HEK293T (cell line): ENCODE measurements at regions not wholly inside any gene's neighbourhood (a gene's known extent, or its start where the extent isn't known, plus 50 kb on each side); places are given as distances from the start of the nearest gene placed in this dataset.

Source experiments
- CTCF ChIA-PET: fragments of 350-600 bp; formaldehyde crosslinking; extraction: SDS; loops from one replicate; lab custom pipeline; 2021; ENCODE audit warnings: antibody characterized with exemption, inconsistent platforms; lab: Yijun Ruan, JAX
- POLR2A ChIA-PET: fragments of 350-600 bp; formaldehyde crosslinking; extraction: SDS; loops from one replicate; lab custom pipeline; 2020; ENCODE audit warnings: antibody characterized with exemption, inconsistent platforms; lab: Yijun Ruan, JAX
- DNase-seq: peaks from one replicate; pipeline ENCODE4 v3.0.0; 2012; ENCODE audit warnings: mixed read lengths; ENCODE audit errors: extremely low spot score
- ARNT ChIP-seq: fragments of 450-650 bp; IDR thresholded peaks from 2 replicates; pipeline ENCODE4 v1.6.1; 2017; ENCODE audit warnings: mild to moderate bottlenecking
- BHLHE40 ChIP-seq: fragments of 450-650 bp; IDR thresholded peaks from 2 replicates; pipeline ENCODE4 v1.6.1; 2016; ENCODE audit warnings: mild to moderate bottlenecking, moderate library complexity, borderline replicate concordance
- CTBP1 ChIP-seq: fragments of 450-650 bp; IDR thresholded peaks from 2 replicates; pipeline ENCODE4 v1.6.1; 2016; ENCODE audit warnings: borderline replicate concordance
- ELF4 ChIP-seq: fragments of 450-650 bp; IDR thresholded peaks from 2 replicates; pipeline ENCODE4 v1.6.1; 2017; ENCODE audit warnings: antibody characterized with exemption
- FOXA1 ChIP-seq: fragments of 450-650 bp; IDR thresholded peaks from 2 replicates; pipeline ENCODE4 v1.6.1; 2016; ENCODE audit warnings: mild to moderate bottlenecking
- FOXK2 ChIP-seq: fragments of 450-650 bp; IDR thresholded peaks from 2 replicates; pipeline ENCODE4 v1.6.1; 2016; ENCODE audit warnings: mild to moderate bottlenecking
- FOXM1 ChIP-seq: fragments of 450-650 bp; IDR thresholded peaks from 2 replicates; pipeline ENCODE4 v1.6.1; 2017; ENCODE audit warnings: mild to moderate bottlenecking, borderline replicate concordance
- HDGF ChIP-seq: fragments of 450-650 bp; IDR thresholded peaks from 2 replicates; pipeline ENCODE4 v1.6.1; 2017; ENCODE audit warnings: antibody characterized with exemption, borderline replicate concordance
- L3MBTL2 ChIP-seq: fragments of 450-650 bp; conservative IDR thresholded peaks from 2 replicates; pipeline ENCODE4 v1.6.1; 2016; ENCODE audit warnings: mild to moderate bottlenecking
- LEF1 ChIP-seq: fragments of 450-650 bp; IDR thresholded peaks from 2 replicates; pipeline ENCODE4 v1.6.1; 2017; ENCODE audit warnings: mild to moderate bottlenecking, borderline replicate concordance
- NFRKB ChIP-seq: fragments of 450-650 bp; IDR thresholded peaks from 2 replicates; pipeline ENCODE4 v1.6.1; 2016; ENCODE audit warnings: mild to moderate bottlenecking, moderate library complexity
- PKNOX1 ChIP-seq: fragments of 450-650 bp; IDR thresholded peaks from 2 replicates; pipeline ENCODE4 v1.6.1; 2016
- SP1 ChIP-seq: fragments of 450-650 bp; IDR thresholded peaks from 2 replicates; pipeline ENCODE4 v1.6.1; 2017
- SUZ12 ChIP-seq: fragments of 450-650 bp; IDR thresholded peaks from 2 replicates; pipeline ENCODE4 v1.6.1; 2016; ENCODE audit warnings: mild to moderate bottlenecking
- TARDBP ChIP-seq: fragments of 450-650 bp; IDR thresholded peaks from 2 replicates; pipeline ENCODE4 v1.6.1; 2016
- ZNF384 ChIP-seq: fragments of 450-650 bp; IDR thresholded peaks from 2 replicates; pipeline ENCODE4 v1.6.1; 2016

- no peak for DNase-seq
- TF ChIP-seq NFRKB (no peak), SP1 (no peak), LEF1 (no peak), PKNOX1 (no peak), ARNT (no peak), HDGF (no peak), FOXA1 (no peak), ELF4 (no peak), FOXK2 (no peak), L3MBTL2 (no peak), ZNF384 (no peak), TARDBP (no peak), BHLHE40 (no peak), CTBP1 (no peak), FOXM1 (no peak), SUZ12 (no peak)
- CTCF ChIA-PET = no interaction called here
- POLR2A ChIA-PET = no interaction called here
These were observed 369.1 kb downstream of the ZNF608 start for GRCh38 chr5:124377386-124377785.

GRCh38 chr5:124373883-124374282 is 372.6 kb downstream of the ZNF608 start:
- ChIA-PET POLR2A (no interaction called here), CTCF (no interaction called here)
- TF ChIP-seq L3MBTL2 (no peak), PKNOX1 (no peak), TARDBP (no peak), ARNT (no peak), ZNF384 (no peak), SUZ12 (no peak), SP1 (no peak), FOXM1 (no peak), NFRKB (no peak), HDGF (no peak), BHLHE40 (no peak), FOXK2 (no peak), CTBP1 (no peak), FOXA1 (no peak), ELF4 (no peak), LEF1 (no peak)
- no peak for DNase-seq

GRCh38 chr5:124372457-124372856 is 374.0 kb downstream of the ZNF608 start:
- POLR2A ChIA-PET = no interaction called here
- CTCF ChIA-PET = no interaction called here
- no peak for DNase-seq
- TF ChIP-seq ELF4 (no peak), BHLHE40 (no peak)

GRCh38 chr5:124371111-124371706 is 375.2 kb downstream of the ZNF608 start:
- CTCF ChIA-PET = interaction anchor here (0.7 kb wide), 1 partner anchor 159 kb away, joined by 3 read pairs; no protein-coding TSS in a partner anchor
- POLR2A ChIA-PET = no interaction called here
- no peak for DNase-seq
- TF ChIP-seq HDGF (no peak), L3MBTL2 (no peak), ELF4 (no peak), SUZ12 (no peak), NFRKB (no peak), FOXM1 (no peak), TARDBP (no peak), CTBP1 (no peak), SP1 (no peak)

GRCh38 chr5:124370601-124371000 is 375.8 kb downstream of the ZNF608 start:
- CTCF ChIA-PET = interaction anchor here (0.7 kb wide), 1 partner anchor 160 kb away, joined by 3 read pairs; no protein-coding TSS in a partner anchor
- no peak for DNase-seq
- POLR2A ChIA-PET = no interaction called here
- no peak for TF ChIP-seq FOXM1
- TF ChIP-seq FOXK2 = no peak
- TF ChIP-seq ARNT = no peak
- TF ChIP-seq BHLHE40 = no peak
- TF ChIP-seq SP1 = no peak
- no peak for TF ChIP-seq LEF1
- no peak for TF ChIP-seq HDGF
- no peak for TF ChIP-seq PKNOX1

GRCh38 chr5:124365361-124365801 is 381.1 kb downstream of the ZNF608 start:
- ChIA-PET CTCF (interaction anchor here (0.6 kb wide), 1 partner anchor 12 kb away, joined by 4 read pairs; no protein-coding TSS in a partner anchor), POLR2A (no interaction called here)
- no peak for TF ChIP-seq SUZ12
- no peak for TF ChIP-seq TARDBP
- no peak for TF ChIP-seq FOXM1
- TF ChIP-seq FOXA1 = no peak
- no peak for TF ChIP-seq CTBP1
- no peak for TF ChIP-seq ELF4
- TF ChIP-seq HDGF = no peak
- DNase-seq = no peak
